Astrocyte (in vitro differentiated cells and primary cell): ENCODE measurements at regions not wholly inside any gene's neighbourhood (a gene's known extent, or its start where the extent isn't known, plus 50 kb on each side); places are given as distances from the start of the nearest gene placed in this dataset.
"Not testable (repeated sequence)": the region's sequence is repeated elsewhere in the genome, so short reads cannot be mapped to it uniquely, and the experiment has no call there.

Experiments
- DNase-seq: peaks from one replicate; pipeline ENCODE4 v3.0.0-alpha.2; 2010; ENCODE audit warnings: low read depth
- FAIRE-seq: peaks from 2 replicates; lab custom pipeline; 2011; peaks lifted over from hg19 to GRCh38; lab: Jason Lieb, UNC
- H2AFZ ChIP-seq: 2 replicates; pipeline ENCODE4 v1.6.0; 2012; ENCODE audit warnings: low read depth, low read length, inconsistent platforms
- H3K27ac ChIP-seq: 2 replicates; pipeline ENCODE4 v1.5.1; 2011; ENCODE audit warnings: low read depth, low read length, inconsistent platforms
- H3K27me3 ChIP-seq: 2 replicates; pipeline ENCODE4 v1.6.0; 2011; ENCODE audit warnings: low read length, inconsistent platforms; ENCODE audit not compliant: insufficient read depth
- H3K36me3 ChIP-seq: 2 replicates; pipeline ENCODE4 v1.5.1; 2011; ENCODE audit warnings: low read length, inconsistent platforms; ENCODE audit not compliant: insufficient read depth
- H3K4me1 ChIP-seq: 2 replicates; pipeline ENCODE4 v1.5.1; 2011; ENCODE audit warnings: low read length, inconsistent platforms; ENCODE audit not compliant: insufficient read depth
- H3K4me2 ChIP-seq: 2 replicates; pipeline ENCODE4 v1.6.0; 2012; ENCODE audit warnings: low read length, inconsistent platforms
- H3K4me3 ChIP-seq: 2 replicates; pipeline ENCODE4 v1.5.1; 2011; ENCODE audit warnings: low read depth, mild to moderate bottlenecking, low read length, inconsistent platforms; ENCODE audit not compliant: insufficient read depth
- H3K79me2 ChIP-seq: 2 replicates; pipeline ENCODE4 v1.6.0; 2012; ENCODE audit warnings: mild to moderate bottlenecking, low read length, inconsistent platforms; ENCODE audit not compliant: insufficient read depth
- H3K9ac ChIP-seq: 2 replicates; pipeline ENCODE4 v1.6.0; 2012; ENCODE audit warnings: mild to moderate bottlenecking, low read length, inconsistent platforms
- H3K9me3 ChIP-seq: 2 replicates; pipeline ENCODE4 v1.5.1; 2012; ENCODE audit warnings: low read depth, mild to moderate bottlenecking, low read length, inconsistent platforms; ENCODE audit not compliant: insufficient read depth
- H4K20me1 ChIP-seq: 2 replicates; pipeline ENCODE4 v1.6.0; 2012; ENCODE audit warnings: low read length, inconsistent platforms; ENCODE audit not compliant: insufficient read depth
- H3K27ac Mint-ChIP-seq: one replicate; pipeline ENCODE4 v1.8.0; 2021; ENCODE audit warnings: mild to moderate bottlenecking, mixed read lengths; ENCODE audit not compliant: unreplicated experiment
- H3K27me3 Mint-ChIP-seq: one replicate; pipeline ENCODE4 v1.8.0; 2021; ENCODE audit warnings: low read depth, mixed read lengths; ENCODE audit not compliant: unreplicated experiment
- H3K36me3 Mint-ChIP-seq: one replicate; pipeline ENCODE4 v1.8.0; 2021; ENCODE audit warnings: low read depth, mixed read lengths; ENCODE audit not compliant: unreplicated experiment
- H3K4me1 Mint-ChIP-seq: one replicate; pipeline ENCODE4 v1.8.0; 2021; ENCODE audit warnings: low read depth, mixed read lengths; ENCODE audit not compliant: unreplicated experiment
- H3K4me3 Mint-ChIP-seq: one replicate; pipeline ENCODE4 v1.8.0; 2021; ENCODE audit warnings: mild to moderate bottlenecking, moderate library complexity, mixed read lengths; ENCODE audit not compliant: unreplicated experiment
- H3K9me3 Mint-ChIP-seq: one replicate; pipeline ENCODE4 v1.8.0; 2021; ENCODE audit warnings: mild to moderate bottlenecking, mixed read lengths; ENCODE audit not compliant: unreplicated experiment
- EZH2 ChIP-seq: IDR thresholded peaks from 2 replicates; pipeline ENCODE4 v1.6.1; 2012; ENCODE audit warnings: mild to moderate bottlenecking, low read length, inconsistent platforms; ENCODE audit not compliant: insufficient read depth
- TF ChIP-seq, protein P1 (sequence below): IDR thresholded peaks from 2 replicates; pipeline ENCODE4 v1.5.1; 2011; ENCODE audit warnings: low read depth, mild to moderate bottlenecking, inconsistent platforms, low read length, moderate library complexity; ENCODE audit not compliant: insufficient read depth

GRCh38 chr5:118070041-118070440 is 918.3 kb downstream of the DTWD2 start:
- no peak overlapping the region for H3K27ac Mint-ChIP-seq
- Histone ChIP-seq H3K9ac (no peak overlapping the region), H3K4me2 (no peak overlapping the region), H2AFZ (no peak overlapping the region), H3K4me1 (no peaks in the 10 kb centered on the region), H3K36me3 (no peaks in the 10 kb centered on the region), H3K79me2 (no peaks in the 10 kb centered on the region), H3K9me3 (no peaks in the 10 kb centered on the region), H3K4me3 (no peak overlapping the region), H4K20me1 (no peaks in the 10 kb centered on the region), H3K27me3 (no peaks in the 10 kb centered on the region), H3K27ac (no peak overlapping the region)
- H3K36me3 Mint-ChIP-seq: no peaks in the 10 kb centered on the region
- FAIRE-seq (no peak), DNase-seq (no peak)
- TF ChIP-seq EZH2: no peak
- TF ChIP-seq, protein P1, sequence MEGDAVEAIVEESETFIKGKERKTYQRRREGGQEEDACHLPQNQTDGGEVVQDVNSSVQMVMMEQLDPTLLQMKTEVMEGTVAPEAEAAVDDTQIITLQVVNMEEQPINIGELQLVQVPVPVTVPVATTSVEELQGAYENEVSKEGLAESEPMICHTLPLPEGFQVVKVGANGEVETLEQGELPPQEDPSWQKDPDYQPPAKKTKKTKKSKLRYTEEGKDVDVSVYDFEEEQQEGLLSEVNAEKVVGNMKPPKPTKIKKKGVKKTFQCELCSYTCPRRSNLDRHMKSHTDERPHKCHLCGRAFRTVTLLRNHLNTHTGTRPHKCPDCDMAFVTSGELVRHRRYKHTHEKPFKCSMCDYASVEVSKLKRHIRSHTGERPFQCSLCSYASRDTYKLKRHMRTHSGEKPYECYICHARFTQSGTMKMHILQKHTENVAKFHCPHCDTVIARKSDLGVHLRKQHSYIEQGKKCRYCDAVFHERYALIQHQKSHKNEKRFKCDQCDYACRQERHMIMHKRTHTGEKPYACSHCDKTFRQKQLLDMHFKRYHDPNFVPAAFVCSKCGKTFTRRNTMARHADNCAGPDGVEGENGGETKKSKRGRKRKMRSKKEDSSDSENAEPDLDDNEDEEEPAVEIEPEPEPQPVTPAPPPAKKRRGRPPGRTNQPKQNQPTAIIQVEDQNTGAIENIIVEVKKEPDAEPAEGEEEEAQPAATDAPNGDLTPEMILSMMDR: no peak
- H3K27me3 Mint-ChIP-seq: no peaks in the 10 kb centered on the region
- no peaks in the 10 kb centered on the region for H3K4me1 Mint-ChIP-seq
- no peak overlapping the region for H3K4me3 Mint-ChIP-seq
- H3K9me3 Mint-ChIP-seq: no peaks in the 10 kb centered on the region

DNA sequence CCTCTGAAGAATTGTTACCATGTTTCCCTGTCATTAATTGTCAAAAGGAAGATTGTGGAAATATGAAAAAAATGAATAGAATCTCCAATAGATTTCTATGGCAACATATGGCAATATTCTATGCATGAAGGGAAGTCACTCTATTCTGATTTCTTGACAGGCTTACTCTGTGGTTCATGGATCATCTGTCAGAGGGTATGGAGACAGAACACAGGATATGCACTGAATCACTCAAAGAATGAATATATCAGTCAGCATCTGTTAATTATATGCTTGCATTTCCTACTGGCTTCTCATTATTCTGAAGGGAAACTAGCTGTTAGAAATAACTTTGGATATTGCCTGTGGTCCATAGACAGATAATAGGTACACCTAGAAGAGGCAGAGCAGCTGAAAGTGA is 918.9 kb downstream of the DTWD2 start:
- no peaks in the 10 kb centered on the region for H3K36me3 Mint-ChIP-seq
- H3K4me1 Mint-ChIP-seq: no peaks in the 10 kb centered on the region
- no peak overlapping the region for H3K4me3 Mint-ChIP-seq
- Histone ChIP-seq H3K9me3 (no peaks in the 10 kb centered on the region), H3K4me3 (no peak overlapping the region), H4K20me1 (no peaks in the 10 kb centered on the region), H3K27me3 (no peaks in the 10 kb centered on the region), H3K9ac (no peak overlapping the region), H3K4me2 (no peak overlapping the region), H3K27ac (no peak overlapping the region), H3K79me2 (no peaks in the 10 kb centered on the region), H3K36me3 (no peaks in the 10 kb centered on the region), H3K4me1 (no peaks in the 10 kb centered on the region), H2AFZ (no peak overlapping the region)
- DNase-seq (no peak), FAIRE-seq (no peak)
- H3K27ac Mint-ChIP-seq: no peak overlapping the region
- TF ChIP-seq, protein P1: no peak
- no peak for TF ChIP-seq EZH2
- no peaks in the 10 kb centered on the region for H3K9me3 Mint-ChIP-seq
- no peaks in the 10 kb centered on the region for H3K27me3 Mint-ChIP-seq

- no peak overlapping the region for H3K27ac Mint-ChIP-seq
- no peaks in the 10 kb centered on the region for H3K4me1 Mint-ChIP-seq
- TF ChIP-seq, protein P1: no peak
- Histone ChIP-seq H3K79me2 (no peaks in the 10 kb centered on the region), H3K9ac (no peak overlapping the region), H3K36me3 (no peaks in the 10 kb centered on the region), H4K20me1 (no peaks in the 10 kb centered on the region), H3K4me3 (no peak overlapping the region), H2AFZ (no peak overlapping the region), H3K27ac (no peak overlapping the region), H3K27me3 (no peaks in the 10 kb centered on the region), H3K9me3 (no peaks in the 10 kb centered on the region), H3K4me1 (no peaks in the 10 kb centered on the region), H3K4me2 (no peak overlapping the region)
- H3K9me3 Mint-ChIP-seq: no peaks in the 10 kb centered on the region
- no peaks in the 10 kb centered on the region for H3K36me3 Mint-ChIP-seq
- H3K27me3 Mint-ChIP-seq: no peaks in the 10 kb centered on the region
- FAIRE-seq (no peak), DNase-seq (no peak)
- no peak overlapping the region for H3K4me3 Mint-ChIP-seq
Measured at GRCh38 chr5:118068886-118069285, 919.5 kb downstream of the DTWD2 start.

GRCh38 chr5:118063836-118064235 is 924.5 kb downstream of the DTWD2 start:
- H3K27ac Mint-ChIP-seq, H3K4me2 ChIP-seq, H3K27me3 ChIP-seq, H3K9me3 ChIP-seq, H3K36me3 Mint-ChIP-seq, H3K4me3 ChIP-seq, H3K9me3 Mint-ChIP-seq, H3K4me3 Mint-ChIP-seq, H3K9ac ChIP-seq, H2AFZ ChIP-seq, H3K27me3 Mint-ChIP-seq, H3K27ac ChIP-seq, FAIRE-seq, H3K36me3 ChIP-seq, DNase-seq, H3K4me1 ChIP-seq, H3K4me1 Mint-ChIP-seq, H4K20me1 ChIP-seq, H3K79me2 ChIP-seq: not testable (repeated sequence)
